ENCODE measurements at regions not wholly inside any gene's neighbourhood (a gene's known extent, or its start where the extent isn't known, plus 50 kb on each side); places are given as distances from the start of the nearest gene placed in this dataset.
"Not testable (repeated sequence)": the region's sequence is repeated elsewhere in the genome, so short reads cannot be mapped to it uniquely, and the experiment has no call there.

DNA sequence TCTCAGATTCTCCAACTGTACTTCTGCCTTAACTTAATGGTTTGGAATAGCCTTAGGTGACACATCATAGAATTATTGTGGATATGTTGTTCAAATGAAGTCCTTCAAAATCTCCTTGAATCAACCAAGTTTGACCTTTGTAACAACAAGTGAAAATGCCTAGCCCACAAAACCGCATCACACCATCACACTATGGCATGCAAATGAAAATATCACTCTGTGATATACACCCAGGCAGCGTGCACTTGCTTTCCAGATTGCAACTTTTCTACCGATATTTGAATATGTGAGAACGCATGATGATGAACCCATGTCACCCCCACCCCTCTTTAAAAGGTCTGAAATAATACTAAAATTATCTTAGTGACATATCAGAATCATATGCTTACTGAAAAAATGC is 656.7 kb downstream of the GABRG1 start:
- Histone ChIP-seq H3K27ac (no peak overlapping the region), H3K36me3 (no peaks in the 10 kb centered on the region), H3K4me1 (no peaks in the 10 kb centered on the region), H3K27me3 (no peaks in the 10 kb centered on the region), H3K9me3 (no peaks in the 10 kb centered on the region), H3K4me3 (no peak overlapping the region)
- WGBS, 2 donors: 65 to 69% methylated on average over 4 of the region's 4 CpGs
- TF ChIP-seq, protein P1, sequence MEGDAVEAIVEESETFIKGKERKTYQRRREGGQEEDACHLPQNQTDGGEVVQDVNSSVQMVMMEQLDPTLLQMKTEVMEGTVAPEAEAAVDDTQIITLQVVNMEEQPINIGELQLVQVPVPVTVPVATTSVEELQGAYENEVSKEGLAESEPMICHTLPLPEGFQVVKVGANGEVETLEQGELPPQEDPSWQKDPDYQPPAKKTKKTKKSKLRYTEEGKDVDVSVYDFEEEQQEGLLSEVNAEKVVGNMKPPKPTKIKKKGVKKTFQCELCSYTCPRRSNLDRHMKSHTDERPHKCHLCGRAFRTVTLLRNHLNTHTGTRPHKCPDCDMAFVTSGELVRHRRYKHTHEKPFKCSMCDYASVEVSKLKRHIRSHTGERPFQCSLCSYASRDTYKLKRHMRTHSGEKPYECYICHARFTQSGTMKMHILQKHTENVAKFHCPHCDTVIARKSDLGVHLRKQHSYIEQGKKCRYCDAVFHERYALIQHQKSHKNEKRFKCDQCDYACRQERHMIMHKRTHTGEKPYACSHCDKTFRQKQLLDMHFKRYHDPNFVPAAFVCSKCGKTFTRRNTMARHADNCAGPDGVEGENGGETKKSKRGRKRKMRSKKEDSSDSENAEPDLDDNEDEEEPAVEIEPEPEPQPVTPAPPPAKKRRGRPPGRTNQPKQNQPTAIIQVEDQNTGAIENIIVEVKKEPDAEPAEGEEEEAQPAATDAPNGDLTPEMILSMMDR (IDR thresholded peaks at IDR 0.05): no peak
- no peak for DNase-seq
- intact Hi-C loops (cut with DNase I): no loop called here
- FAIRE-seq: no peak
- ATAC-seq: no peak

DNA sequence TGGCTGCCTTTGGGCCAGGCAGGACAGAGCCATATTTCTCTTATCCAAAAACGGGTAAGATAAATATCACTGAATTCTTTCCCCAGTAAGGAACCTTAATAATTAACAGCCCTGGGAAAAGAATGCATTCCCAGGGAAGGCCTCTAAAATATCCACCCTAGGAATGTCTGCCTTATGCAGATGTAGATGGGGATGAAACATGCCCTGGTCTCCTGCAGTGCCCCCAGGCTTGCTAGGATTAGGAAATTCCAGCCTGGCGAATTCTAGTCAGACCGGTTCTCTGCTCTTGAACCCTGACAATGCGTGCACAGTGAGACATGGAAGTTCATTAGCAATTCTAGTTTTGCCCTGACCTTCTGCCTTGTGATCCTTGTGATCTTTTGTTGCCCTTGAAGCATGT is 663.7 kb downstream of the GABRG1 start:
- FAIRE-seq; H3K36me3 ChIP-seq; DNase-seq; H3K4me1 ChIP-seq; H3K9me3 ChIP-seq; H3K27ac ChIP-seq; ATAC-seq; H3K4me3 ChIP-seq; intact Hi-C loops (cut with DNase I); H3K27me3 ChIP-seq: not testable (repeated sequence)
- WGBS, 2 donors: 33 to 50% methylated on average over 4 of the region's 4 CpGs

DNA sequence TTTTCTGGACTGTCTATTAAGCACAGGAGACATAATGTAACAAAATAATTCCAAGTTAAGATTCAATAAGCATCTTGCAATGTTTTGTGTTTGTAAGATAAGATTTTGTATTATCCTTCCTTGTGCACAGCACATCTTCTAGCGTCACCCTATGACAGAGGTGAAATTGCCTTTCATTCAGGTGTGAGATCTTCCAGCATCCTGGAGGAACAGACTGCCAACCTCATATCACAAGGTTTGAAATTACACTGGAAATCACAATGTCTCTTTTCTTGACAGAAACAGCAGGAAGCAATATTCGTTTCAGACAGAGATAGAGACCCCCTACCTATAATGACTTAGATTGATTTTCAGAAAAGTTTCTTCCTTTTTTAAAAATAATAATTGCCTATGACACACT is 668.6 kb downstream of the GABRG1 start:
- FAIRE-seq (no peak), DNase-seq (no peak), ATAC-seq (no peak)
- TF ChIP-seq, protein P1 (IDR thresholded peaks at IDR 0.05): no peak
- 25 to 29% methylated on average over 2 of the region's 2 CpGs for WGBS, 2 donors
- Histone ChIP-seq H3K4me1 (no peaks in the 10 kb centered on the region), H3K4me3 (no peak overlapping the region), H3K36me3 (no peaks in the 10 kb centered on the region), H3K27ac (no peak overlapping the region), H3K27me3 (no peaks in the 10 kb centered on the region), H3K9me3 (no peaks in the 10 kb centered on the region)
- intact Hi-C loops (cut with DNase I): no loop called here

DNA sequence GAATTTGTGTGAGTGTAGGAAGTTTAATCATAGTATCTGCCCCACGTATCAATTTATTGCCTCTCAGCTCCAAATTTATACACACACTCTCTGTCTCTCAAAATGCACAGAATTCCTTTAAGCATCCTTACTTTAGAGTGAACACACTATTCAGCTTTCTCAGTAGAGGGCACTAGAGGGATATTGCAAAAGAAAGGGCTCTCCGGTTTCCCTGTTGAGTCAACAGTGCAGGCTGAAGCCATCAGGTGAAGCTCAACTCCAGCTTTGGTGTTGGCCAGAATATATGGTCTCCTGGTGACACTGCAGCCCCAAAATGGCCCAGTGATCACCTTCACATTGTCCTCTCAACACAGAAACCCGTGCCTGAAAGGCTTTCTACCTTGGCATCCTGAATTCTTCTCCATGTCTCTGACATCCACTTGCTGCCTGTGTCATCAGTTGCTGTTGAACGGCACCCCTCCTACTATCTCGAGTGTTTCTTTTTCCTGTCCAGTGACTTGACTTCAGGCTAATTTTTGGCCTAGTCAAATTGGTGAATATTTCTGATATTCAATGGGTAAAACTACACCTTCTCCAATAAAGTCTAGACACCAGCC is 670.5 kb downstream of the GABRG1 start:
- no peaks in the 10 kb centered on the region for H3K27me3 ChIP-seq
- DNase-seq (no peak), FAIRE-seq (no peak), ATAC-seq (peak in 3 of 4 donors; percentile 74 to 80 (median 80))
- H3K9me3 ChIP-seq: no peaks in the 10 kb centered on the region
- intact Hi-C loops (cut with DNase I): no loop called here
- H3K36me3 ChIP-seq: no peaks in the 10 kb centered on the region
- H3K4me3 ChIP-seq: no peak overlapping the region
- H3K4me1 ChIP-seq: no peaks in the 10 kb centered on the region
- no peak overlapping the region for H3K27ac ChIP-seq
- TF ChIP-seq, protein P1 (IDR thresholded peaks at IDR 0.05): peak in 1 of 4 donors; percentile 26
- 25 to 26% methylated on average over 5 of the region's 5 CpGs for WGBS, 2 donors

DNA sequence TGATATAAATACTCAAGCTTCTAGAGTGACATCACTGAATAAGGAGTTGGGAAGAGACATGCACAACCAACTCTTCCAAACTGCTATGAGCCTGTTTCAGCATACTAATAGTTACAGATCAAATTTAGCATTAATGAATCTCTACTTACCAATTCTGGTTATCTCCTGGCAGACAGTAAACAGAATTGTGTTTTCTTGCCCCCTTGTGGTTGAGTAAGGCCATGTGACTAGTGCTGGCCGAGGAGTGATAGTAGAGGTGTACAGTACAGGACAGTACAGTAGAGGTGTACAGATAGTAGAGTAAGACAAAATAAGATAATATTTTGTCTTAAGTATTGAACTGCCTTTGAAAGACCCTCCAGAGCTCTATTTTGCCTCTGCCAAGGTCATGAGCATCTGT is 681.4 kb downstream of the GABRG1 start:
- Histone ChIP-seq H3K9me3 (no peaks in the 10 kb centered on the region), H3K4me1 (no peaks in the 10 kb centered on the region), H3K36me3 (no peaks in the 10 kb centered on the region), H3K27ac (no peak overlapping the region), H3K27me3 (no peaks in the 10 kb centered on the region), H3K4me3 (no peak overlapping the region)
- FAIRE-seq (no peak), ATAC-seq (peak in 1 of 4 donors; percentile 51), DNase-seq (no peak)
- WGBS, 2 donors: 31 to 35% methylated on average over 1 of the region's 1 CpG
- TF ChIP-seq, protein P1 (IDR thresholded peaks at IDR 0.05): no peak
- intact Hi-C loops (cut with DNase I): no loop called here

All from pancreas (tissue), 10 donors.